ENCODE measurements at regions not wholly inside any gene's neighbourhood (a gene's known extent, or its start where the extent isn't known, plus 50 kb on each side); places are given as distances from the start of the nearest gene placed in this dataset.

DNA sequence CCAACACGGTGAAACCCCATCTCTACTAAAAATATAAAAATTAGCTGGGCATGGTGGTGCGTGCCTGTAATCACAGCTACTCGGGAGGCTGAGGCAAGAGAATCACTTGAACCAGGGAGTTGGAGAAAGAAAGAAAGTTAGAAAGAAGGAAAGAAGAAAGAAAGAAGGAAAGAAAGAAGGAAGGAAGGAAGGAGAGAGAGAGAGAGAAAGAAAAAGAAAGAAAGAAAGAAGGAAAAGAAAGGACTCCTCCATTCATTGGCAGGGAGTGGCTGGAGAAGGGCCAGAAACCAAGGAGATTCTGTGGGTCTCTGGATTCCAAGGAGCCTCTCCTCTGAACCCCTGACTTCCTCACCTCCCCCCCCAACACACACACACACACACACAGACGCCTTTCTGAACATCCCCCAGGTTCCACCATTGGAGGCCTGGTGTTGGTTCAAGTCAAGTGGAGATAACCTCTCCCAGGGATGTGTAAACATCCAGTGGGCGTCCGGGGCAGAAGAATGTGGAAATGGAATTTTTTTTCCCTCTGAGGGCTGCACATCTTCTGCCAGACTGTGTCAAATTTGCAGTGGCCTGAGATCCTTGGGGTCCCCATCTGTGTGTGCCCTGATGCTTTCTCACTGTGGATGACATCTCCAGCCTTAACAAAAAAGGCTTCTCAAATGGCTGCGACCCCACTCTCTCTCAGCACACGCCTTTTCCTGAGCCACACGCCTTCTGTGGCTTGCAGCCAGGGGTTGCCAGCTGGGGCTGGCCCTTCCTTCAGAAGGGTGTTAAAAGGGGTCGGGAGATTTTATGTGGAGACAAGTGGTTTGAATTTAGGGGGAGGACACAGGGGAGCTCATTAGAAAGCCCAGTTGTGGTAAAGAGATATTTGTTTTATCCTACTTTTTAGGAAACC lies 109.3 kb upstream of the HAND1 start:
- H3K27ac ChIP-seq (ENCODE audit: low read depth, low read length) = no peak overlapping the region
- no peaks in the 10 kb centered on the region for H3K4me1 ChIP-seq (ENCODE audit: control insufficient read depth in 3 of 3, insufficient read depth in 3 of 3, low read length in 3 of 3)
- no peaks in the 10 kb centered on the region for H3K36me3 ChIP-seq (ENCODE audit: control insufficient read depth in 3 of 3, insufficient read depth in 3 of 3, low read length in 3 of 3)
- no peak overlapping the region for H3K4me3 ChIP-seq (ENCODE audit: low read length in 3 of 3)
- H3K27me3 ChIP-seq (ENCODE audit: control insufficient read depth in 3 of 3, insufficient read depth in 3 of 3, low read length in 3 of 3) = peaks cover 4 to 19% (median 7%) of the 10 kb centered on the region in 3 donors
- no peak overlapping the region for H3K9ac ChIP-seq (ENCODE audit: low read depth in 1 of 3, low read length in 3 of 3)
- H3K9me3 ChIP-seq (ENCODE audit: control insufficient read depth in 3 of 3, low read length in 3 of 3) = no peaks in the 10 kb centered on the region

GRCh38 chr5:154583671-154584177 lies 105.7 kb upstream of the HAND1 start:
- Histone ChIP-seq H3K27ac (ENCODE audit: low read depth, low read length) (no peak overlapping the region), H3K9me3 (ENCODE audit: control insufficient read depth in 3 of 3, low read length in 3 of 3) (no peaks in the 10 kb centered on the region), H3K36me3 (ENCODE audit: control insufficient read depth in 3 of 3, insufficient read depth in 3 of 3, low read length in 3 of 3) (no peaks in the 10 kb centered on the region), H3K27me3 (ENCODE audit: control insufficient read depth in 3 of 3, insufficient read depth in 3 of 3, low read length in 3 of 3) (peaks cover 4 to 19% (median 7%) of the 10 kb centered on the region in 3 donors), H3K4me3 (ENCODE audit: low read length in 3 of 3) (no peak overlapping the region), H3K4me1 (ENCODE audit: control insufficient read depth in 3 of 3, insufficient read depth in 3 of 3, low read length in 3 of 3) (no peaks in the 10 kb centered on the region), H3K9ac (ENCODE audit: low read depth in 1 of 3, low read length in 3 of 3) (no peak overlapping the region)

DNA sequence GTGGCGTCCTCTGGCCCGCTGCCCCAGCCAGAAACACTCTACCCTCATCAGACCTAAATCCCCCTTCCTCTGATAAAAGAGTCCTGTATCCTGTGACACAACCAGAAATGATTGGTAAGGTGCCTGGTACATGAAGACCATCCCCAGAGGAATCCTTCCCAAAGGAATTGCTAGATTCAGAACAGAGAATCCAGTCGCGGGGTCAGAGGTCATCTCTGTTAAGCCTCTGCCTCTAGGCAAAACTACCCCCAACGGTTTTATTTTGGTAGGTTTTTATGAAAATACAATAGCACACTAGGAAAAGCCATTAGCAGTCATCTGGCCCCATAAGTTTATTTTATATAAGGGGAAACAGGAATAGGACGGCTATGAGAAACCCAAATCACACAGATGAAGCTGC lies 102.4 kb upstream of the HAND1 start:
- Histone ChIP-seq H3K9ac (ENCODE audit: low read depth in 1 of 3, low read length in 3 of 3) (no peak overlapping the region), H3K36me3 (ENCODE audit: control insufficient read depth in 3 of 3, insufficient read depth in 3 of 3, low read length in 3 of 3) (no peaks in the 10 kb centered on the region), H3K9me3 (ENCODE audit: control insufficient read depth in 3 of 3, low read length in 3 of 3) (no peaks in the 10 kb centered on the region), H3K4me1 (ENCODE audit: control insufficient read depth in 3 of 3, insufficient read depth in 3 of 3, low read length in 3 of 3) (no peaks in the 10 kb centered on the region), H3K27me3 (ENCODE audit: control insufficient read depth in 3 of 3, insufficient read depth in 3 of 3, low read length in 3 of 3) (peaks cover 10 to 18% (median 16%) of the 10 kb centered on the region in 3 donors), H3K4me3 (ENCODE audit: low read length in 3 of 3) (no peak overlapping the region), H3K27ac (ENCODE audit: low read depth, low read length) (no peak overlapping the region)

DNA sequence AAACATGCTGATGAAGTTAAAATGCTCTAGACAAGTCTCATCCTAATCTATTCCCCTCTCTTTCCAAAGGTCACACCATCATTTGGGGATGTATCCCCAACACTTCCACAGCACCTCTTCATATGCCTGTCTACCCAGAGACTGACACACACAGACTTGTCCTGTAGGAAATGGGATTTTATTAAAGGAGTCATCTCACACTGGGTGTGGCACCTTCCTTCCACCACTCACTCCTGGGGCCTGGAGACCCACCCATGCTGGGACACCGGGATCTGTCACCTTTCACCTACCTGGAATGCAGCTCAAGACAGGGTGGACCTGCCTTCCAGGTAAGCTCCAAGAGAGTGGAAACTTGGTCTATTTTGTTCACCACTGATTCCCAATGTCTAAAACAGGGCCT lies 99.4 kb upstream of the HAND1 start:
- H3K4me3 ChIP-seq (ENCODE audit: low read length in 3 of 3) = no peak overlapping the region
- no peaks in the 10 kb centered on the region for H3K9me3 ChIP-seq (ENCODE audit: control insufficient read depth in 3 of 3, low read length in 3 of 3)
- no peaks in the 10 kb centered on the region for H3K4me1 ChIP-seq (ENCODE audit: control insufficient read depth in 3 of 3, insufficient read depth in 3 of 3, low read length in 3 of 3)
- no peaks in the 10 kb centered on the region for H3K36me3 ChIP-seq (ENCODE audit: control insufficient read depth in 3 of 3, insufficient read depth in 3 of 3, low read length in 3 of 3)
- H3K27ac ChIP-seq (ENCODE audit: low read depth, low read length) = no peak overlapping the region
- peaks cover 5 to 29% (median 18%) of the 10 kb centered on the region in 3 donors for H3K27me3 ChIP-seq (ENCODE audit: control insufficient read depth in 3 of 3, insufficient read depth in 3 of 3, low read length in 3 of 3)
- no peak overlapping the region for H3K9ac ChIP-seq (ENCODE audit: low read depth in 1 of 3, low read length in 3 of 3)

DNA sequence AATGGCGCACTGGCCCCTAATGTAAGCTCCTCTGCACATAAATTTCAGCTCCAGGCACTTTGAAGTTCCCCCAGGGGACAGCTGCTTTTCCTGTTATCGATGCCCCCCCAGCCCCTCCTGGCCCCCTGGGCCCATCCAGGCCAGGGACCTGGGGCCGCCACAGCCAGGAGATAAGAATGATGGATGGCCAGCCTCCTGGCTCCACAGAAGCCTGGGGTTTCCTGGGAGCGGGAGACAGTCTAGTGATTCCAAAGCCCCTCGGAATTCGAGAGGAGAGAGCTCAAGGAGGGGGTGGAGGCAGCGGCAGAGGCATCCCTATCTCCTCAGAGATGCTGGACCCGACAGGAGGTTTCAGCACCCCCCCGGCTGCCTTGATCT lies 98.4 kb upstream of the HAND1 start:
- Histone ChIP-seq H3K27ac (ENCODE audit: low read depth, low read length) (no peak overlapping the region), H3K4me3 (ENCODE audit: low read length in 3 of 3) (no peak overlapping the region), H3K27me3 (ENCODE audit: control insufficient read depth in 3 of 3, insufficient read depth in 3 of 3, low read length in 3 of 3) (peaks cover 5 to 29% (median 18%) of the 10 kb centered on the region in 3 donors), H3K36me3 (ENCODE audit: control insufficient read depth in 3 of 3, insufficient read depth in 3 of 3, low read length in 3 of 3) (no peaks in the 10 kb centered on the region), H3K4me1 (ENCODE audit: control insufficient read depth in 3 of 3, insufficient read depth in 3 of 3, low read length in 3 of 3) (no peaks in the 10 kb centered on the region), H3K9ac (ENCODE audit: low read depth in 1 of 3, low read length in 3 of 3) (no peak overlapping the region), H3K9me3 (ENCODE audit: control insufficient read depth in 3 of 3, low read length in 3 of 3) (no peaks in the 10 kb centered on the region)

DNA sequence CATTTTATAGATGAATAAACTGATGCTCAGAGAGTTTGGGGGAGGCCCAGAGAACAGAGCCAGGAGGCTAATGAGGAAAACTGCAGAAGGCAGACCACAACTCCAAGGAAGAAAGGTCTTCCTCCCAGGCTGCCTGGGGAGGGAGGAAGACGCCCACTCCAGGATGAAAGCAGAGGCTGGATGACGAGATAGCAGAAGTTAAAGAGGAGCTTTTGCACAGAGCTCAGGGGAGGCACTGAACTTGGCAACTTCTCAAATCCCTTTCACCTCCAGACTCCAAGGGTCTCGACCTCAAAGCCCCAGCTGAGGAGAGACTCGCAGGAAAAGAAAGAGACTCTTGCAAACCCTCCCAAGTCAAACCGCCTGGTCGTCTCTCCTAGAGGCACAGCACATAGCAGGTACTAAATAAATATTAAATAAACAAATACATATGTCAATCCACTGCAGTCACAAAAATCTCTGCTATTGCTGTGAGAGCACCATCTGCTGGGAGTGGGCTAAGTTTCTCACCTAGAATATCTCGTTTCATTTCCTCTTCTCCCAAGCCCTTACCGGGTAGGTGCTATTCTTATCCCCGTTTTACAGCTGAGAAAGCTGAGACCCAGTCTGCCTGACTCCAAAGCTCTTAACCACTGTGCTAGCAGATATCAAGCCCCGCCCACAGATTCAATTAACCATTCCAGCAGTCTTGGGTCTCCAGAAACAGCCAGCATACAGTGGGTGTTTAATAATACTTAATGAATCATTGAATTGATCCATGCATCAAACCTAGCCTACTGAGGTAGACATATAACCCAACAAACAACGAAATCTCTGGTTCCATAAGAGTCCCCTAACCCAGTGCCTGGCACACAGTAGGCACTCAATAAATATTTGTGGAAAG lies 97.8 kb upstream of the HAND1 start:
- Histone ChIP-seq H3K36me3 (ENCODE audit: control insufficient read depth in 3 of 3, insufficient read depth in 3 of 3, low read length in 3 of 3) (no peaks in the 10 kb centered on the region), H3K9ac (ENCODE audit: low read depth in 1 of 3, low read length in 3 of 3) (no peak overlapping the region), H3K27me3 (ENCODE audit: control insufficient read depth in 3 of 3, insufficient read depth in 3 of 3, low read length in 3 of 3) (peaks cover 5 to 29% (median 18%) of the 10 kb centered on the region in 3 donors), H3K4me1 (ENCODE audit: control insufficient read depth in 3 of 3, insufficient read depth in 3 of 3, low read length in 3 of 3) (no peaks in the 10 kb centered on the region), H3K4me3 (ENCODE audit: low read length in 3 of 3) (no peak overlapping the region), H3K9me3 (ENCODE audit: control insufficient read depth in 3 of 3, low read length in 3 of 3) (no peaks in the 10 kb centered on the region), H3K27ac (ENCODE audit: low read depth, low read length) (no peak overlapping the region)

- no peaks in the 10 kb centered on the region for H3K4me1 ChIP-seq (ENCODE audit: control insufficient read depth in 3 of 3, insufficient read depth in 3 of 3, low read length in 3 of 3)
- H3K36me3 ChIP-seq (ENCODE audit: control insufficient read depth in 3 of 3, insufficient read depth in 3 of 3, low read length in 3 of 3) = no peaks in the 10 kb centered on the region
- no peak overlapping the region for H3K4me3 ChIP-seq (ENCODE audit: low read length in 3 of 3)
- H3K9ac ChIP-seq (ENCODE audit: low read depth in 1 of 3, low read length in 3 of 3) = no peak overlapping the region
- H3K27ac ChIP-seq (ENCODE audit: low read depth, low read length) = no peak overlapping the region
- H3K27me3 ChIP-seq (ENCODE audit: control insufficient read depth in 3 of 3, insufficient read depth in 3 of 3, low read length in 3 of 3) = peaks cover 5 to 29% (median 18%) of the 10 kb centered on the region in 3 donors
- no peaks in the 10 kb centered on the region for H3K9me3 ChIP-seq (ENCODE audit: control insufficient read depth in 3 of 3, low read length in 3 of 3)
These were observed 95.0 kb upstream of the HAND1 start for GRCh38 chr5:154573011-154573410.

DNA sequence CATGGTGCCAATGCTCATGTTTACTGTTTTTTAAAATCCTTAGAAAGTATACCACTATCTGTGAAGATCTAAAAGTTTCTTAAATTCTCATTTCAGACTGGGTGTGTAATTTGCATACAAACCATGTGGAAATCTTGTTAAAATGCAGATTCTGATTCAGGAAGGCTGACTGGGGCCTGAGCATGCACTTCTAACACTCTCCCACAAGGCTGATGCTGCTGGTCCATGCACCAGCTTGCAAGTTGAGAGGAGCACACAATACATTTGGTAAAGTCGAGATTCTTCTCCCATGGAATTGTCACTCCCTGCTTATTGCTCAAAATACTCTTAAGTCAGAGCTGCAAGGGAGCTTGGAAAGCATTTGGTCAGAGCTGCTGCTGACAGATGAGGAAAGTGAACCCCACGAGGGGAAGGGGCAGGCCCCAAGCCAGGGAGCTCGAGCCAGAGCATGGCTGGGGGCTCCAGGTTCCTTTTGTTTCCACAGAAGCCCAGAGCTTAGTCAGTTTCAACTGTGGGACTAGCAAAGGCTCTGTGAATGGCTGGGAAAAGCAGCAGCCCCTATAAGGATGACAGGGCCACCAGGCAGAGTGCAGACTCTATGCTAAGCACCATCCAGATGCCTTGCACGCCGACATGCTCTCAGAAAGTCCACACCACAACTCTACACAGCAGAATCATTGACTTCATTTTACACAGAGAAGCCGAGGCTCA lies 93.5 kb upstream of the HAND1 start:
- Histone ChIP-seq H3K27me3 (ENCODE audit: control insufficient read depth in 3 of 3, insufficient read depth in 3 of 3, low read length in 3 of 3) (peaks cover 5 to 25% (median 18%) of the 10 kb centered on the region in 3 donors), H3K4me3 (ENCODE audit: low read length in 3 of 3) (no peak overlapping the region), H3K27ac (ENCODE audit: low read depth, low read length) (no peak overlapping the region), H3K9me3 (ENCODE audit: control insufficient read depth in 3 of 3, low read length in 3 of 3) (no peaks in the 10 kb centered on the region), H3K36me3 (ENCODE audit: control insufficient read depth in 3 of 3, insufficient read depth in 3 of 3, low read length in 3 of 3) (no peaks in the 10 kb centered on the region), H3K9ac (ENCODE audit: low read depth in 1 of 3, low read length in 3 of 3) (no peak overlapping the region), H3K4me1 (ENCODE audit: control insufficient read depth in 3 of 3, insufficient read depth in 3 of 3, low read length in 3 of 3) (no peaks in the 10 kb centered on the region)

DNA sequence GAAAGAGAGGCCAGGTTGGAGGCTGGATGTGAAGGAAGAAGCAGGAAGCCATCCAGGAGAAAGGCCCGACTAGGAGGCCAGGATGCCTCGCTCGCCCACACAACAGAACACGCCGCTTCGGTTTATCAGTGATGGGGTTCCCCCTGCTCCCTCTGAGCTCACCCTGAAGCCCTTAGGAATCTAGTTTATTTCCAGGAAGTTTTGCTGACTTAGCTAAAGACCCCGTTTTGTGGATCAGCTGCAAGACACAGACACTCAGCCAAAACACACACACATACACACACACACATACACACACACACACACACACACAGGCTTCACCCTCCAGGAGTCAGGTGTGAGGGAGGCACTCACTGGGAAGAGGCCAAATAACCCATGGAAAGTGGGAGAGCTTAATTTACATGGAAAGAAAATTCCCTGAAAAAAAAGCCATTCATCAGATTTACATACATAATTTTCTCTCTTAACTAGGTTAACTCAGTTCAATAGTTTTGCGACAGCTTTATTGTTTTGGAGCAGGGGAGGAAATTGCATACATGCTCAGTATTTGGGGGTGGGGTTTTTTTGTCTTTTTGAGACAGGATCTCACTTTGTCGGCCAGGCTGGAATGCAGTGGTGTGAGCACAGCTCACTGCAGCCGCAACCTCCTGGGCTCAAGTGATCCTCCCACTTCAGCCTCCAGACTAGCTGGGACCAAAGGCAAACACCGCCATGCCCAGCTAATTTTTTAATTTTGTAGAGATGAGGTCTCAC lies 92.7 kb upstream of the HAND1 start:
- Histone ChIP-seq H3K4me3 (ENCODE audit: low read length in 3 of 3) (no peak overlapping the region), H3K27me3 (ENCODE audit: control insufficient read depth in 3 of 3, insufficient read depth in 3 of 3, low read length in 3 of 3) (peaks cover 0 to 20% (median 16%) of the 10 kb centered on the region in 3 donors), H3K27ac (ENCODE audit: low read depth, low read length) (no peak overlapping the region), H3K9me3 (ENCODE audit: control insufficient read depth in 3 of 3, low read length in 3 of 3) (no peaks in the 10 kb centered on the region), H3K9ac (ENCODE audit: low read depth in 1 of 3, low read length in 3 of 3) (no peak overlapping the region), H3K4me1 (ENCODE audit: control insufficient read depth in 3 of 3, insufficient read depth in 3 of 3, low read length in 3 of 3) (no peaks in the 10 kb centered on the region), H3K36me3 (ENCODE audit: control insufficient read depth in 3 of 3, insufficient read depth in 3 of 3, low read length in 3 of 3) (no peaks in the 10 kb centered on the region)
